DND-41 (cell line): ENCODE measurements at regions not wholly inside any gene's neighbourhood (a gene's known extent, or its start where the extent isn't known, plus 50 kb on each side); places are given as distances from the start of the nearest gene placed in this dataset.

Experiments used
- ATAC-seq: fragments of 200-7000 bp; cut with Tn5 transposase; 3 replicates; pipeline ENCODE4 v1.9.1; 2021; ENCODE audit warnings: low read depth; ENCODE audit not compliant: insufficient read depth
- DNase-seq: peaks from one replicate; pipeline ENCODE4 v3.0.0-alpha.2; 2020
- H2AFZ ChIP-seq: 2 replicates; pipeline ENCODE4 v1.6.0; 2012; ENCODE audit warnings: low read depth, low read length
- H3K27ac ChIP-seq: 2 replicates; pipeline ENCODE4 v1.5.1; 2012; ENCODE audit warnings: low read length, inconsistent platforms
- H3K27me3 ChIP-seq: fragments of 200-600 bp; sonication (generic); 2 replicates; pipeline ENCODE4 v1.6.0; 2012; ENCODE audit warnings: low read length, mild to moderate bottlenecking, inconsistent platforms; ENCODE audit not compliant: insufficient read depth, poor library complexity
- H3K36me3 ChIP-seq: 2 replicates; pipeline ENCODE4 v1.5.1; 2012; ENCODE audit warnings: low read length, inconsistent platforms; ENCODE audit not compliant: insufficient read depth
- H3K4me1 ChIP-seq: 2 replicates; pipeline ENCODE4 v1.5.1; 2012; ENCODE audit warnings: mild to moderate bottlenecking, low read length; ENCODE audit not compliant: insufficient read depth
- H3K4me2 ChIP-seq: 2 replicates; pipeline ENCODE4 v1.6.0; 2012; ENCODE audit warnings: mild to moderate bottlenecking, moderate library complexity, low read length, inconsistent platforms; ENCODE audit not compliant: insufficient read depth
- H3K4me3 ChIP-seq, 2 experiments: fragments of 200-600 bp in 1 of 2; shearing (Covaris generic) in 1 of 2; 2 replicates each; pipeline ENCODE4 v1.5.1; 2012 to 2016; ENCODE audit warnings: inconsistent platforms in 2 of 2, low read length in 2 of 2, mild to moderate bottlenecking in 2 of 2, low read depth in 1 of 2, moderate library complexity in 1 of 2
- H3K79me2 ChIP-seq: 2 replicates; pipeline ENCODE4 v1.6.0; 2012; ENCODE audit warnings: low read length, inconsistent platforms; ENCODE audit not compliant: insufficient read depth
- H3K9ac ChIP-seq: 2 replicates; pipeline ENCODE4 v1.6.0; 2012; ENCODE audit warnings: low read depth, mild to moderate bottlenecking, inconsistent platforms, low read length, moderate library complexity
- H3K9me3 ChIP-seq: 2 replicates; pipeline ENCODE4 v1.5.1; 2012; ENCODE audit warnings: low read length, moderate library complexity, mild to moderate bottlenecking, inconsistent platforms; ENCODE audit not compliant: insufficient read depth, severe bottlenecking
- H4K20me1 ChIP-seq: 2 replicates; pipeline ENCODE4 v1.6.0; 2012; ENCODE audit warnings: low read length; ENCODE audit not compliant: insufficient read depth
- EZH2 ChIP-seq: IDR thresholded peaks from 3 replicates; pipeline ENCODE4 v1.6.1; 2012; ENCODE audit warnings: borderline replicate concordance, low read depth, mild to moderate bottlenecking, moderate library complexity, low read length, inconsistent platforms; ENCODE audit not compliant: severe bottlenecking
- TF ChIP-seq, protein P1 (sequence below): IDR thresholded peaks from 2 replicates; pipeline ENCODE4 v1.5.1; 2012; ENCODE audit warnings: borderline replicate concordance, low read length, moderate library complexity, mild to moderate bottlenecking; ENCODE audit not compliant: poor library complexity, severe bottlenecking; ENCODE audit errors: extremely low read depth

DNA sequence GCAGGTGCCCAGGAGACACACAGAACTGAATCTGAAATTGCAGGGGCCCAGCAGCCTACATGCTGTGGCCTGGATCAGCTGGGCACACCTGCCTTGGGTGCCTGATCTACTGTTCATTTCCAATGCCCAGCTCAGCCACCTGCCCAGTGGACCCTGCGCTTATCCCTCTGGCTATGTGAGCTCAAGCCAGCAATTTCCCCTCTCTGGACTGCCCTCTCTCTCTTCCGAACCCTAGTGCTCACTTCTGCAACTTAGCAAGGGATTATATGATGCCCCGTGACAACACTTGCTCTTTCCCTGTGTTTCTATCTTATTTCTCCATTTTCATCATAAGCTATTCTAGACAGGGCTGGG, 276.0 kb downstream of the UACA start:
- peaks cover 46% of the 10 kb centered on the region for H4K20me1 ChIP-seq
- H3K79me2 ChIP-seq, result no peaks in the 10 kb centered on the region
- H3K27me3 ChIP-seq, result peaks cover 44% of the 10 kb centered on the region
- H3K4me3 ChIP-seq, result no peak overlapping the region
- H3K4me2 ChIP-seq, result no peak overlapping the region
- H3K27ac ChIP-seq, result no peak overlapping the region
- H3K4me1 ChIP-seq, result peaks cover 29% of the 10 kb centered on the region
- no peak overlapping the region for H3K9ac ChIP-seq
- ATAC-seq (no peak), DNase-seq (no peak)
- no peaks in the 10 kb centered on the region for H3K9me3 ChIP-seq
- H2AFZ ChIP-seq, result no peak overlapping the region
- TF ChIP-seq, protein P1, sequence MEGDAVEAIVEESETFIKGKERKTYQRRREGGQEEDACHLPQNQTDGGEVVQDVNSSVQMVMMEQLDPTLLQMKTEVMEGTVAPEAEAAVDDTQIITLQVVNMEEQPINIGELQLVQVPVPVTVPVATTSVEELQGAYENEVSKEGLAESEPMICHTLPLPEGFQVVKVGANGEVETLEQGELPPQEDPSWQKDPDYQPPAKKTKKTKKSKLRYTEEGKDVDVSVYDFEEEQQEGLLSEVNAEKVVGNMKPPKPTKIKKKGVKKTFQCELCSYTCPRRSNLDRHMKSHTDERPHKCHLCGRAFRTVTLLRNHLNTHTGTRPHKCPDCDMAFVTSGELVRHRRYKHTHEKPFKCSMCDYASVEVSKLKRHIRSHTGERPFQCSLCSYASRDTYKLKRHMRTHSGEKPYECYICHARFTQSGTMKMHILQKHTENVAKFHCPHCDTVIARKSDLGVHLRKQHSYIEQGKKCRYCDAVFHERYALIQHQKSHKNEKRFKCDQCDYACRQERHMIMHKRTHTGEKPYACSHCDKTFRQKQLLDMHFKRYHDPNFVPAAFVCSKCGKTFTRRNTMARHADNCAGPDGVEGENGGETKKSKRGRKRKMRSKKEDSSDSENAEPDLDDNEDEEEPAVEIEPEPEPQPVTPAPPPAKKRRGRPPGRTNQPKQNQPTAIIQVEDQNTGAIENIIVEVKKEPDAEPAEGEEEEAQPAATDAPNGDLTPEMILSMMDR, result no peak
- no peaks in the 10 kb centered on the region for H3K36me3 ChIP-seq

DNA sequence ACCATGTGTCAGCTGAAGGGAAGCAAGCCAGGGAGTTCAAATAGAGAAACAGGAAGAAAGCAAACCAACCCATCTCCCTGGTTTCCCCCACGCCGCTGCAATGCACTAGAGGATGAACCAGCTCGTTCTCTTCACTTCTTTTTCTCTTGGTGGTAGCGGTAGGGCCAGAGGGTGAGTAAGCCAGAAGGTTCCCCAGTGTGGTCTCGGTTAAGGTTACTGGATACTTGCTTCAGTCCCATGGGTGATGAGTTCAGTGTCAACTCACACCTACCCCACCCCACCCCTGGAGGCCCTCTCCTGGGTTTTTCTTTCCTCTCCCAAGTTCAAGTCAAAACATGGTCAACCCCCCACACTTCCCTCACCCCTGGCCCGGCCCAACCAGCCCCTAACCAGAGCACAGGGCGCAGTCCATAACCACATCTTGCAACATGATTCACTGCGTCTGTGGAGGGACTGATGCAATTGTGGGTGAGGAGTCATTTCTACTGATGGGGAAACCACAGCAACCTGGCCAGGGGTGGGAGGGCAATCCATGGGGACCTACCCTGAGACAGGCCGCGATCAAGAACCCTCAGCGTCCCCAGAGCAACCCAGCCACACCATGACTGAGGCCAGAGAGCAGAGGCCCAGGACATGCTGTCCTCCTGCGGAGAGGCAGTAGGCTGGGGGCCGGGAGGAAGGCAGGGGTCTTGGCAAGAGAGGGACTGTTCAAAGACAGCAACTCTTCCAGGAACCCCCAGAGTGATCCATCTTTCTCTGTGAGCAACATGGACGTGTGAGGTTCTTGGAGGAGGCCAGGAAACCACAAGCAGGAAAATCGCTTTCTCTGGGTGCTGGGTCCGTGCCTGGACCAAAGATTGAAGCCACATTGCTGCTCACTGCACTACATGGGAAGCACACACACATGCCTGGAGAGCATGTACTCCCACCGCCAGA, 276.6 kb downstream of the UACA start:
- H3K36me3 ChIP-seq, result no peaks in the 10 kb centered on the region
- H2AFZ ChIP-seq, result no peak overlapping the region
- H4K20me1 ChIP-seq, result peaks cover 47% of the 10 kb centered on the region
- ATAC-seq (peak; percentile 76), DNase-seq (peak; percentile 67)
- H3K4me1 ChIP-seq, result peaks cover 22% of the 10 kb centered on the region
- H3K9me3 ChIP-seq, result no peaks in the 10 kb centered on the region
- TF ChIP-seq EZH2, result no peak
- TF ChIP-seq, protein P1, result no peak
- H3K4me3 ChIP-seq, result no peak overlapping the region
- no peak overlapping the region for H3K9ac ChIP-seq
- H3K79me2 ChIP-seq, result no peaks in the 10 kb centered on the region
- H3K27ac ChIP-seq, result no peak overlapping the region
- H3K27me3 ChIP-seq, result peaks cover 44% of the 10 kb centered on the region
- H3K4me2 ChIP-seq, result no peak overlapping the region

DNA sequence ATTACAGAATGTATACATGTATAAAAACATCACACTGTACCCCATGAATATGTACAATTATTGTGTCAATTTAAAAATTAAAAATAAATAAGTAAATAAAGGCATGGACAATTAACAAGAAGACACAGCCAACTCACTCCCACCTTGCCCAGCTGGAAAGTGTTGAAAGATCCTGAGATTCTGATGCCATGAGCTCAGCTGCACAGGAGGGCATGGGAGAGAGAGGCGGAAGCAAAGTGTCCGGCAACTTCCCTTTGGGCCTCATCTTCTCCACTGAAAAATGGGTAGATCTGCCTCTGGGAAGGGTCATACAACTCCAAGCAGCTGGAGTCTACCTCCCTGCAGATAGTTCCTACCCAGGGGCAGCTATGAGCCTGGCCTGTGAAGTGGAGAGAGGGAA, 277.3 kb downstream of the UACA start:
- H3K27ac ChIP-seq, result no peak overlapping the region
- ATAC-seq (no peak), DNase-seq (no peak)
- H3K9me3 ChIP-seq, result no peaks in the 10 kb centered on the region
- H2AFZ ChIP-seq, result no peak overlapping the region
- H3K4me3 ChIP-seq, result no peak overlapping the region
- no peaks in the 10 kb centered on the region for H3K79me2 ChIP-seq
- no peak overlapping the region for H3K9ac ChIP-seq
- peaks cover 40% of the 10 kb centered on the region for H3K27me3 ChIP-seq
- H4K20me1 ChIP-seq, result peaks cover 40% of the 10 kb centered on the region
- peaks cover 20% of the 10 kb centered on the region for H3K4me1 ChIP-seq
- TF ChIP-seq, protein P1, result no peak
- TF ChIP-seq EZH2, result no peak
- no peaks in the 10 kb centered on the region for H3K36me3 ChIP-seq
- H3K4me2 ChIP-seq, result no peak overlapping the region

DNA sequence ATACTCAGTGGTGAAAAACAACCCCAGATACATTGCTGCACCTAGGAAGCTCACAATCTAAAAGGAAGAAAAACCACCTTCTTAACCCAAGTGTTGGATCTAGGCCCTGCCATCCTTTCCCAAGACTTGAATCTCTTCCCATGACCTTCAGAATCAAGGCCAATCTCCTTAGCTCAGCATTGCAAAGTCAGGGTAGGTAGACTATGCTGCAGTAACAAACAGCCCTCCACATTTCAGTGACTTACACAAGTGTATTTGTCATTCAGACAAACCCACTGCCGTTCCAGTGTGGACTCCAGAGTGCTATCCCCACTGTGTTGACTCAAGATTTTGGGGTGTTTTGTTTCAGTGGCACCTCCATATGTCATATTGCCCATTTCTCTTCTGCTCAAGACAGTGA, 278.4 kb downstream of the UACA start:
- Histone ChIP-seq H3K4me1 (peaks cover 24% of the 10 kb centered on the region), H3K36me3 (no peaks in the 10 kb centered on the region), H3K9ac (no peak overlapping the region), H3K4me2 (no peak overlapping the region), H3K9me3 (no peaks in the 10 kb centered on the region), H2AFZ (no peak overlapping the region), H3K79me2 (no peaks in the 10 kb centered on the region), H4K20me1 (peaks cover 30% of the 10 kb centered on the region), H3K27me3 (peaks cover 31% of the 10 kb centered on the region), H3K27ac (no peak overlapping the region), H3K4me3 (no peak overlapping the region)
- ATAC-seq (no peak), DNase-seq (no peak)
- TF ChIP-seq, protein P1, result no peak
- no peak for TF ChIP-seq EZH2
